Stimulated activated naive B cell treated with anti-CD40 and anti-IgM and Interleukin-4, amounts not matched to agents 10 μg/mL and 1 μg/mL and 100 μg/mL, for 72 hours (primary cell): ENCODE measurements at regions not wholly inside any gene's neighbourhood (a gene's known extent, or its start where the extent isn't known, plus 50 kb on each side); places are given as distances from the start of the nearest gene placed in this dataset.
"Not testable (repeated sequence)": the region's sequence is repeated elsewhere in the genome, so short reads cannot be mapped to it uniquely, and the experiment has no call there.

Source experiments
- ATAC-seq, 2 donors: fragments of 150-1000 bp; cut with Tn5 transposase; replicated peaks; 2 replicates each; pipeline ENCODE4 v1.10.0; 2021; ENCODE audit warnings: moderate library complexity in 1 of 2
- DNase-seq: peaks from one replicate; pipeline ENCODE4 v3.0.0; 2021
- H3K27ac Mint-ChIP-seq: one replicate; pipeline ENCODE4 v1.8.0; 2022; ENCODE audit warnings: mild to moderate bottlenecking, mixed read lengths
- H3K27me3 Mint-ChIP-seq, 2 donors: one replicate each; pipeline ENCODE4 v1.8.0; 2022; ENCODE audit warnings: mixed read lengths in 2 of 2
- H3K36me3 Mint-ChIP-seq, 2 donors: one replicate each; pipeline ENCODE4 v1.8.0; 2022; ENCODE audit warnings: mixed read lengths in 2 of 2, mild to moderate bottlenecking in 1 of 2
- H3K4me1 Mint-ChIP-seq, 2 donors: one replicate each; pipeline ENCODE4 v1.8.0; 2022; ENCODE audit warnings: mixed read lengths in 2 of 2, mild to moderate bottlenecking in 1 of 2
- H3K4me3 Mint-ChIP-seq, 2 donors: one replicate each; pipeline ENCODE4 v1.8.0; 2022; ENCODE audit warnings: mild to moderate bottlenecking in 2 of 2, mixed read lengths in 2 of 2, moderate library complexity in 1 of 2
- H3K9me3 Mint-ChIP-seq, 2 donors: one replicate each; pipeline ENCODE4 v1.8.0; 2022; ENCODE audit warnings: mixed read lengths in 2 of 2, mild to moderate bottlenecking in 1 of 2

DNA sequence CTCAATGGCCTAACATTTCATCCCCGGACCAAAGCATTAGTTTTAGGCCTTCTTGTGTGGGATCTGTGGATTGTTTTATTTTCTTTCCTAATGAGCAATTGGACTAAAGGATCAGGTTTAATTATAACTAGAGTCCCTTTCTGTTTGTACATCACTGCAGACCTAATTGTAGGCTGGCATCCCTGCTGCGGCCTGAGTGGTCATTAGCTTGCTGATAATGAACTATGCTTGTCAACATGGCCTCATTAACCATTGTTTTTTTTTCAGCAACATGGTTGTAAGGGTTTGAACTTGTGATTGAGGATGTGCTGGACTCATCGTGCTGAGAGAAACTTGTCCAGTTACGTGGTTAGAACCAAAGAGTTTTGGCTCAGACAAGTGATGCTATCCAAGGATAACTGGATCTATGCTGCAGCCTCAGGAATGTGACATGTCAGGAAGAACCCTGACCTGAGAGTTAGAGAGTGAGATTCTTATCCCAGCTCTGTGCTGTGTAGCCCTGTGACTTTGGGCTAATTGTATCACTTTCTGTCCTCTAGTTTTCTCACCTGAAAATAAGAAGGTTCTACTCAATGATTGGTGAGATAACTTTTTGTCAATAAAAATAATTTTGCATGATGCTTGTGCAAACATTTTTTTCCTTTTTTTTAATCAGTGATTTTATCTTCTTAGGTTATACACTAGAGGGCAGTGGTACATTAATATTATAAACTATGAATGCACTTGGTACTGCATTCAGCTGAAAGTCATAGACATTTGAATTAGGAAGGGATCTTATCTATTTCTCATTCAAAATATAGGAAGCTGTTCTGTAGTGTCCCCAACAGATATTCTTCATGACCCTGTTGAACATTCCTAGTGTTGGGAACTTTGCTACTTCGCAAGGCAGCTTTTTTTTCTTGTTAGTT is 140.9 kb downstream of the RNF144B start:
- Mint-ChIP-seq H3K9me3 (no peaks in the 10 kb centered on the region), H3K36me3 (no peaks in the 10 kb centered on the region), H3K4me3 (no peak overlapping the region), H3K4me1 (no peaks in the 10 kb centered on the region), H3K27ac (no peak overlapping the region), H3K27me3 (peaks cover 9 to 13% of the 10 kb centered on the region in 2 donors)
- DNase-seq (no peak), ATAC-seq (no peak)

DNA sequence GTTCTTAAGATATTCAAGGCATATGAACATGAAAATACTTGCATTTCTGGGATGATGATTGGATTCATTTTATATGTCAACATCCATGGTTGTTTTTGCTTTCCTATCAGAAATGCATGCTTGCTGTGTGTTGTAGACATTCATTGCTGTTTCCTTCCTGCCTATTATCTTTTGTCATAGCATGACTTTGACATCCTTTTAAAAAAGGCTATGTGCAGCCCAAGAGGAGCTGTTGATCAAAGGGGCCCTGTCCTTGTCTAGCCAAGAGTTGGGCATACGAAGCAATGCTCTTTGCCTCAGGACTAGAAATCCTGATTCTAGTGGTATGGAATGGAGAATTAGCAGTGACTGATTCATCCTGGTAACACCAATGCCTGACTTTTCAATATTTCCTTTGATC is 143.1 kb downstream of the RNF144B start:
- H3K9me3 Mint-ChIP-seq = no peaks in the 10 kb centered on the region
- H3K4me3 Mint-ChIP-seq = no peak overlapping the region
- H3K36me3 Mint-ChIP-seq = no peaks in the 10 kb centered on the region
- H3K4me1 Mint-ChIP-seq = no peaks in the 10 kb centered on the region
- no peak overlapping the region for H3K27ac Mint-ChIP-seq
- H3K27me3 Mint-ChIP-seq = peaks cover 14 to 15% of the 10 kb centered on the region in 2 donors
- DNase-seq (no peak), ATAC-seq (no peak)

GRCh38 chr6:18532139-18532538 is 145.0 kb downstream of the RNF144B start:
- no peak for DNase-seq
- Mint-ChIP-seq H3K4me3 (no peak overlapping the region), H3K4me1 (no peaks in the 10 kb centered on the region), H3K36me3 (no peaks in the 10 kb centered on the region), H3K27ac (no peak overlapping the region), H3K27me3 (peaks cover 15 to 19% of the 10 kb centered on the region in 2 donors), H3K9me3 (no peaks in the 10 kb centered on the region)
- no peak for ATAC-seq

DNA sequence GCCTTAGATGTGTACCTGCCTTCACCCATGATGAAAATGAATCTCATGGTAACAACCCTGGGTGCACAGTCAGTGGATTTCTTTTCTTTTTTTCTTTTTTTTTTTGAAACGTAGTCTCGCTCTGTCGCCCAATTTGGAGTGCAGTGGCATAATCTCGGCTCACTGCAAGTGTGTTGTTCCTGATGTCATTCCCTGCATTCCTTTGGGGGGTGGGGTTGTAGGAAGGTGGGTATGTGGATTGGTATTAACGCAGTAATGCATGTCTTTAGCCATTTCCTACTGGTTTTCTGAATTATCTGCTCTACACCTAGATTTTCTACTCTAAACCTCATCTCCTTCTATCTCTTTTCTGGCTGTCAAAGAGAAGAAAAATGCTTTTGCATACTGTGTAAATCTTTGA is 146.6 kb downstream of the RNF144B start:
- H3K4me3 Mint-ChIP-seq = no peak overlapping the region
- H3K4me1 Mint-ChIP-seq = no peaks in the 10 kb centered on the region
- no peaks in the 10 kb centered on the region for H3K36me3 Mint-ChIP-seq
- peaks cover 15 to 19% of the 10 kb centered on the region in 2 donors for H3K27me3 Mint-ChIP-seq
- DNase-seq = no peak
- H3K27ac Mint-ChIP-seq = no peak overlapping the region
- ATAC-seq = no peak
- no peaks in the 10 kb centered on the region for H3K9me3 Mint-ChIP-seq

GRCh38 chr6:18536591-18537055 is 149.5 kb downstream of the RNF144B start:
- no peak for ATAC-seq
- no peaks in the 10 kb centered on the region for H3K36me3 Mint-ChIP-seq
- no peaks in the 10 kb centered on the region for H3K9me3 Mint-ChIP-seq
- no peaks in the 10 kb centered on the region for H3K4me1 Mint-ChIP-seq
- H3K27me3 Mint-ChIP-seq = peaks cover 15 to 36% of the 10 kb centered on the region in 2 donors
- no peak overlapping the region for H3K4me3 Mint-ChIP-seq
- H3K27ac Mint-ChIP-seq = no peak overlapping the region
- DNase-seq = no peak

DNA sequence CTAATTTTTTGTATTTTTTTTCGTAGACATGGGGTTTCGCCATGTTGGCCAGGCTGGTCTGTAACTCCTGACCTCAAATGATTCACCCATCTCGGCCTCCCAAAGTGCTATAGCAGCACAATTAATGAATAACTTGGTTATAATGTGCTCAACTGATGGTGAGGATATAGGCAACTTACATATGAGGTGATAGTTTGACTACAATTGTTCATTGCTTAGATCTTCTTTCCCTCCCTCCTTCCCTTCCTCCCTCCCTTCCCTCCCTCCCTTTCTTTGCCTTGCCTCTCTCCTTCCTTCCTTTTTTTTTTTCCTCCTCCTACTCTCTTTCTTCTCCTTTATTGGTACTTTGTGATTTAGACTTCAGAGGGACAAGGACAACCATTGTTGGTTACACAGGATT is 151.2 kb downstream of the RNF144B start:
- Mint-ChIP-seq H3K9me3 (peaks cover 0 to 4% of the 10 kb centered on the region in 2 donors), H3K4me3 (no peak overlapping the region), H3K4me1 (no peaks in the 10 kb centered on the region), H3K36me3 (no peaks in the 10 kb centered on the region), H3K27me3 (peaks cover 15 to 31% of the 10 kb centered on the region in 2 donors), H3K27ac (no peak overlapping the region)
- no peak for DNase-seq
- ATAC-seq = no peak

DNA sequence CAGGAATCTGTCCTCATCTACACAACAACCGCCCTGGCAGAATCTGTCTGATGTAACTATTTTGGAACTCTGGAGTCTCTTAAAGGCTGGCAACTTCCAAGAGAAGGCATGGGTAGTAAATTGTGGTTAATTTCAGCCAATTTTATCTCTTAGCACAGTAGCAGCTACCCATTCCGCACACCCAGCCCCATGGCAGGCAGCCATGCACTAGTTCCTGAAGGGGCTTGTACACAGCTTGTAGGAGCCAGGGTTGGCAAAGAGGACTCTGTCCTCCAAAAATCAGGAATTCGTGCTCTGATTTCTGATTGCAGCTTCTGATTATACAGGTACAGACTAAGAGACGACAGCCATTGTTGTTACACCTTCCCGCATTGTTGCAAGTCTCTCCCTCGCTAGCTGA is 155.9 kb downstream of the RNF144B start:
- ATAC-seq = no peak
- H3K27ac Mint-ChIP-seq = no peak overlapping the region
- H3K9me3 Mint-ChIP-seq = peaks cover 13 to 19% of the 10 kb centered on the region in 2 donors
- H3K27me3 Mint-ChIP-seq = peaks cover 7 to 17% of the 10 kb centered on the region in 2 donors
- H3K4me1 Mint-ChIP-seq = peaks cover 2 to 14% of the 10 kb centered on the region in 2 donors
- no peak for DNase-seq
- peaks cover 4 to 6% of the 10 kb centered on the region in 2 donors for H3K36me3 Mint-ChIP-seq
- H3K4me3 Mint-ChIP-seq = no peak overlapping the region

- DNase-seq, H3K4me3 Mint-ChIP-seq, H3K36me3 Mint-ChIP-seq, H3K27ac Mint-ChIP-seq: not testable (repeated sequence)
- Mint-ChIP-seq H3K4me1 (peaks cover 2 to 14% of the 10 kb centered on the region in 2 donors), H3K27me3 (peaks cover 7 to 12% of the 10 kb centered on the region in 2 donors), H3K9me3 (peaks cover 14 to 19% of the 10 kb centered on the region in 2 donors)
- peak; percentile 61 to 63 for ATAC-seq
Measured at GRCh38 chr6:18545142-18545541, 158.0 kb downstream of the RNF144B start.

GRCh38 chr6:18545726-18546125 is 158.6 kb downstream of the RNF144B start:
- peaks cover 4 to 6% of the 10 kb centered on the region in 2 donors for H3K36me3 Mint-ChIP-seq
- peaks cover 14 to 19% of the 10 kb centered on the region in 2 donors for H3K9me3 Mint-ChIP-seq
- peaks cover 2 to 14% of the 10 kb centered on the region in 2 donors for H3K4me1 Mint-ChIP-seq
- ATAC-seq = no peak
- H3K27me3 Mint-ChIP-seq = peaks cover 4 to 10% of the 10 kb centered on the region in 2 donors
- H3K27ac Mint-ChIP-seq = no peak overlapping the region
- H3K4me3 Mint-ChIP-seq = no peak overlapping the region
- no peak for DNase-seq

DNA sequence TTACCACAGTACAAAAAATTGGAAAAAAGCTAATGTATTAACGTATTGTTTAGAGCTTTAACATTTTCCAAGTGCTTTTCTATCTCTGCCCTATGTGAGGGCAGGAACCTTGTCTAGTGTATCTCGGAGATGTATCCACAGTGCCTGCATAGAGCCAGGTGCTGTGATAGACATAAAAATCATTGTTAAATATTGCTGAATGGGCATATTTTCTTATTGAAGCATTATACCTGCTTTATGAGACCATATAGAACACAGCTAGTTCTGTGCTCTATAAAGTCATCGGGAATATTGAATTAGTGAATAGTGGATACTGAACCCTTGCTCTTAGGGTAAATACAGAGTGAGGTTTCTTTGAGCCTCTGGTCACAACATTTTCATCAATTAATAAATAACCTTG is 163.0 kb downstream of the RNF144B start:
- Mint-ChIP-seq H3K36me3 (no peaks in the 10 kb centered on the region), H3K4me3 (no peak overlapping the region), H3K27me3 (peaks cover 8 to 13% of the 10 kb centered on the region in 2 donors), H3K4me1 (peaks cover 2 to 9% of the 10 kb centered on the region in 2 donors), H3K27ac (no peak overlapping the region), H3K9me3 (peaks cover under 1 to 3% of the 10 kb centered on the region in 2 donors)
- no peak for DNase-seq
- ATAC-seq = no peak

DNA sequence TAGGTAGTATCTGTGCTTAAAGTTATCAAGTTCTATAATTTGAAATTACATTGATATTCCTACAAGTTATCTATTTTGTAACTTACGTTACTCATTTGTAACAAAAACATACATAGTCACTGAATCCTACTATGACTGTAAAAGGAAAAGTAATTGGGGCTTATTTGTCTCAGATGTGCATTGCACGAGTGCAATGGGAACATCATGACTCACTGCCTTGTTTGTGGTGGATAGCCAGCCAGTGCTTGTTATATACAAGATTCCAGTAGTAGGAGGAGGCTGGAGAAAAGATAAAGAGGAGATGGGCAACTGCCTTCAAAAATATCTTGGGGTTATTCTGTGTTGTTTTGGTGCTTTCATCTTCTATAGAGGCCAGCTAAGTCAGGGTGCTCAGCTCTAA is 164.1 kb downstream of the RNF144B start:
- Mint-ChIP-seq H3K4me3 (no peak overlapping the region), H3K27me3 (peaks cover 12 to 17% of the 10 kb centered on the region in 2 donors), H3K9me3 (peaks cover 0 to 4% of the 10 kb centered on the region in 2 donors), H3K4me1 (no peaks in the 10 kb centered on the region), H3K27ac (no peak overlapping the region), H3K36me3 (no peaks in the 10 kb centered on the region)
- ATAC-seq (no peak), DNase-seq (no peak)

- H3K36me3 Mint-ChIP-seq = no peaks in the 10 kb centered on the region
- no peaks in the 10 kb centered on the region for H3K4me1 Mint-ChIP-seq
- DNase-seq = no peak
- H3K27me3 Mint-ChIP-seq = peaks cover 28 to 36% of the 10 kb centered on the region in 2 donors
- no peak for ATAC-seq
- H3K9me3 Mint-ChIP-seq = peaks cover 0 to 2% of the 10 kb centered on the region in 2 donors
- no peak overlapping the region for H3K4me3 Mint-ChIP-seq
- no peak overlapping the region for H3K27ac Mint-ChIP-seq
Measured at GRCh38 chr6:18555750-18556149, 168.6 kb downstream of the RNF144B start.

GRCh38 chr6:18561037-18561750 is 174.0 kb downstream of the RNF144B start:
- H3K27ac Mint-ChIP-seq = no peak overlapping the region
- peaks cover 0 to 3% of the 10 kb centered on the region in 2 donors for H3K4me1 Mint-ChIP-seq
- H3K9me3 Mint-ChIP-seq = peaks cover 5 to 11% of the 10 kb centered on the region in 2 donors
- DNase-seq (no peak), ATAC-seq (no peak)
- H3K36me3 Mint-ChIP-seq = no peaks in the 10 kb centered on the region
- H3K4me3 Mint-ChIP-seq = no peak overlapping the region
- H3K27me3 Mint-ChIP-seq = peaks cover 16 to 39% of the 10 kb centered on the region in 2 donors

- Mint-ChIP-seq H3K9me3 (peaks cover 7 to 13% of the 10 kb centered on the region in 2 donors), H3K27ac (no peak overlapping the region), H3K36me3 (no peaks in the 10 kb centered on the region), H3K4me1 (peaks cover 0 to 5% of the 10 kb centered on the region in 2 donors), H3K4me3 (no peak overlapping the region), H3K27me3 (peaks cover 11 to 38% of the 10 kb centered on the region in 2 donors)
- DNase-seq = no peak
- ATAC-seq = no peak
Measured at GRCh38 chr6:18562726-18563125, 175.6 kb downstream of the RNF144B start.
